ENCODE measurements at regions not wholly inside any gene's neighbourhood (a gene's known extent, or its start where the extent isn't known, plus 50 kb on each side); places are given as distances from the start of the nearest gene placed in this dataset.

DNA sequence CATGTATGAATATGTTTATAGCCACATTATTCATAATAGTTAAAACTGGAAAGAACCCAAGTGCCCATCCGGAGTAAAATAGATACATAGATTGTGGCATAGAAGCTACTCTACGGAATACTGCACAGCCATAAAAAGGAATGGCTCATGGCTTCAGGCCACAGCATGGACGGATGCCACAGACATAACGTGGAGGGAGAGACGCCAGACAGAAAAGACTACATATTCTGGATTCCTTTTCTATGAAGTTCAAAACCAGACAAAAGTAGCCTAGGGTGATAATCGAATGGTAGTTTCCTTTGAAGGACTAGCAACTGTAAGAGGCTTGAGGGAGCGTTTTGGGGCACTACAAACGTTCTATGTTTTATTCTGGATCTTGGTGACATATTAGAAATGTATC lies 58.9 kb upstream of the FOXI2 start:
- Histone ChIP-seq H3K4me1 (ENCODE audit: control insufficient read depth in 1 of 2, insufficient read depth in 2 of 2, low read length in 2 of 2) (no peaks in the 10 kb centered on the region), H3K27ac (ENCODE audit: low read depth in 1 of 2, low read length in 2 of 2) (no peak overlapping the region), H3K4me2 (replicated peaks; ENCODE audit: extremely low read depth, low read length, poor library complexity, severe bottlenecking) (no peak overlapping the region), H4K20me1 (ENCODE audit: insufficient read depth, low read length) (no peaks in the 10 kb centered on the region), H3K36me3 (replicated peaks in 1 of 2; ENCODE audit: control insufficient read depth in 1 of 2, insufficient read depth in 2 of 2, low read length in 2 of 2) (no peaks in the 10 kb centered on the region), H2AFZ (ENCODE audit: insufficient read depth, low read depth, low read length, poor library complexity, severe bottlenecking) (no peak overlapping the region), H3K27me3 (ENCODE audit: control insufficient read depth in 2 of 2, insufficient read depth in 2 of 2, low read length in 2 of 2) (no peaks in the 10 kb centered on the region), H3K9ac (ENCODE audit: insufficient read depth, low read length, poor library complexity, severe bottlenecking) (no peak overlapping the region), H3K4me3 (replicated peaks in 1 of 3; ENCODE audit: low read depth in 2 of 3, low read length in 3 of 3) (no peak overlapping the region), H3K79me2 (ENCODE audit: insufficient read depth, low read length) (no peaks in the 10 kb centered on the region), H3K9me3 (replicated peaks in 1 of 2; ENCODE audit: control insufficient read depth in 1 of 2, insufficient read depth in 1 of 2, low read length in 2 of 2) (no peaks in the 10 kb centered on the region)
- no peaks in the 10 kb centered on the region for H3K36me3 Mint-ChIP-seq
- no peaks in the 10 kb centered on the region for H3K9me3 Mint-ChIP-seq
- no peak for DNase-seq
- H3K4me3 Mint-ChIP-seq, result no peak overlapping the region
- WGBS (ENCODE audit: insufficient coverage), result 75% methylated on average over 4 of the region's 8 CpGs
- no peak overlapping the region for H3K27ac Mint-ChIP-seq
- peaks cover 2 to 4% (median 3%) of the 10 kb centered on the region in 3 donors for H3K27me3 Mint-ChIP-seq (ENCODE audit: low read depth in 3 of 3)
- no peaks in the 10 kb centered on the region for H3K4me1 Mint-ChIP-seq
- intact Hi-C loops (cut with micrococcal nuclease), result no loop called here
- TF ChIP-seq, protein P1, sequence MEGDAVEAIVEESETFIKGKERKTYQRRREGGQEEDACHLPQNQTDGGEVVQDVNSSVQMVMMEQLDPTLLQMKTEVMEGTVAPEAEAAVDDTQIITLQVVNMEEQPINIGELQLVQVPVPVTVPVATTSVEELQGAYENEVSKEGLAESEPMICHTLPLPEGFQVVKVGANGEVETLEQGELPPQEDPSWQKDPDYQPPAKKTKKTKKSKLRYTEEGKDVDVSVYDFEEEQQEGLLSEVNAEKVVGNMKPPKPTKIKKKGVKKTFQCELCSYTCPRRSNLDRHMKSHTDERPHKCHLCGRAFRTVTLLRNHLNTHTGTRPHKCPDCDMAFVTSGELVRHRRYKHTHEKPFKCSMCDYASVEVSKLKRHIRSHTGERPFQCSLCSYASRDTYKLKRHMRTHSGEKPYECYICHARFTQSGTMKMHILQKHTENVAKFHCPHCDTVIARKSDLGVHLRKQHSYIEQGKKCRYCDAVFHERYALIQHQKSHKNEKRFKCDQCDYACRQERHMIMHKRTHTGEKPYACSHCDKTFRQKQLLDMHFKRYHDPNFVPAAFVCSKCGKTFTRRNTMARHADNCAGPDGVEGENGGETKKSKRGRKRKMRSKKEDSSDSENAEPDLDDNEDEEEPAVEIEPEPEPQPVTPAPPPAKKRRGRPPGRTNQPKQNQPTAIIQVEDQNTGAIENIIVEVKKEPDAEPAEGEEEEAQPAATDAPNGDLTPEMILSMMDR (IDR thresholded peaks at IDR 0.05), result no peak

- Histone ChIP-seq H3K9me3 (replicated peaks in 1 of 2; ENCODE audit: control insufficient read depth in 1 of 2, insufficient read depth in 1 of 2, low read length in 2 of 2) (no peaks in the 10 kb centered on the region), H3K4me2 (replicated peaks; ENCODE audit: extremely low read depth, low read length, poor library complexity, severe bottlenecking) (no peak overlapping the region), H3K4me1 (ENCODE audit: control insufficient read depth in 1 of 2, insufficient read depth in 2 of 2, low read length in 2 of 2) (no peaks in the 10 kb centered on the region), H3K9ac (ENCODE audit: insufficient read depth, low read length, poor library complexity, severe bottlenecking) (no peak overlapping the region), H3K4me3 (replicated peaks in 1 of 3; ENCODE audit: low read depth in 2 of 3, low read length in 3 of 3) (no peak overlapping the region), H3K27me3 (ENCODE audit: control insufficient read depth in 2 of 2, insufficient read depth in 2 of 2, low read length in 2 of 2) (no peaks in the 10 kb centered on the region), H3K36me3 (replicated peaks in 1 of 2; ENCODE audit: control insufficient read depth in 1 of 2, insufficient read depth in 2 of 2, low read length in 2 of 2) (no peaks in the 10 kb centered on the region), H3K79me2 (ENCODE audit: insufficient read depth, low read length) (no peaks in the 10 kb centered on the region), H2AFZ (ENCODE audit: insufficient read depth, low read depth, low read length, poor library complexity, severe bottlenecking) (no peak overlapping the region), H4K20me1 (ENCODE audit: insufficient read depth, low read length) (no peaks in the 10 kb centered on the region), H3K27ac (ENCODE audit: low read depth in 1 of 2, low read length in 2 of 2) (no peak overlapping the region)
- intact Hi-C loops (cut with micrococcal nuclease), result no loop called here
- 86% methylated on average over 2 of the region's 3 CpGs for WGBS (ENCODE audit: insufficient coverage)
- Mint-ChIP-seq H3K4me3 (no peak overlapping the region), H3K27me3 (ENCODE audit: low read depth in 3 of 3) (peaks cover 2 to 3% (median 2%) of the 10 kb centered on the region in 3 donors), H3K4me1 (no peaks in the 10 kb centered on the region), H3K27ac (no peak overlapping the region), H3K9me3 (peaks cover 0 to 1% (median 0%) of the 10 kb centered on the region in 7 donors), H3K36me3 (no peaks in the 10 kb centered on the region)
- no peak for DNase-seq
- TF ChIP-seq, protein P1 (IDR thresholded peaks at IDR 0.05), result peak; percentile 26
Measured at GRCh38 chr10:127679642-127680255, 57.2 kb upstream of the FOXI2 start.
